ENCODE measurements at regions not wholly inside any gene's neighbourhood (a gene's known extent, or its start where the extent isn't known, plus 50 kb on each side); places are given as distances from the start of the nearest gene placed in this dataset.
"Not testable (repeated sequence)": the region's sequence is repeated elsewhere in the genome, so short reads cannot be mapped to it uniquely, and the experiment has no call there.

DNA sequence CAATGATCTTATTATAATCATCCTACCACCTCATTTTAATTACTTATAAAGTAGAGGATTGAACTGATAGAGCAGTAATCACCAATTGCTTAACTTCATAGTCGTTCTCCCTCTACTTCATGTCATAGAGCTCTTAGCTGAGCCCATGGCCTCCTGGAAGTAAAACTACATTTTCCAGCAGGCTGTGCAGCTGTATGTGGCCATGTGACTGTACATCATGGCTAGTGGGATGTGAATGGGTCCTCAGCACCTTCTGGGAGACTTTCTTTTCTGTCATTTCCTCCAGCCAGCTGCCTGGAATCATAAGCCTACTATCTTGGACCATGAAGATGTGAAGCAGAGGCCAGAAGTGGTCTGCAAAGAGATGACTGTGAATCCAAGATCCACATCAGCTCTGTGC lies 128.7 kb upstream of the SKOR2 start:
- Histone ChIP-seq H3K4me1 (no peaks in the 10 kb centered on the region), H3K4me3 (ENCODE audit: low read depth, low read length) (no peak overlapping the region), H3K9me3 (no peaks in the 10 kb centered on the region), H3K27me3 (no peaks in the 10 kb centered on the region), H3K36me3 (no peaks in the 10 kb centered on the region)
- TF ChIP-seq, protein P1, sequence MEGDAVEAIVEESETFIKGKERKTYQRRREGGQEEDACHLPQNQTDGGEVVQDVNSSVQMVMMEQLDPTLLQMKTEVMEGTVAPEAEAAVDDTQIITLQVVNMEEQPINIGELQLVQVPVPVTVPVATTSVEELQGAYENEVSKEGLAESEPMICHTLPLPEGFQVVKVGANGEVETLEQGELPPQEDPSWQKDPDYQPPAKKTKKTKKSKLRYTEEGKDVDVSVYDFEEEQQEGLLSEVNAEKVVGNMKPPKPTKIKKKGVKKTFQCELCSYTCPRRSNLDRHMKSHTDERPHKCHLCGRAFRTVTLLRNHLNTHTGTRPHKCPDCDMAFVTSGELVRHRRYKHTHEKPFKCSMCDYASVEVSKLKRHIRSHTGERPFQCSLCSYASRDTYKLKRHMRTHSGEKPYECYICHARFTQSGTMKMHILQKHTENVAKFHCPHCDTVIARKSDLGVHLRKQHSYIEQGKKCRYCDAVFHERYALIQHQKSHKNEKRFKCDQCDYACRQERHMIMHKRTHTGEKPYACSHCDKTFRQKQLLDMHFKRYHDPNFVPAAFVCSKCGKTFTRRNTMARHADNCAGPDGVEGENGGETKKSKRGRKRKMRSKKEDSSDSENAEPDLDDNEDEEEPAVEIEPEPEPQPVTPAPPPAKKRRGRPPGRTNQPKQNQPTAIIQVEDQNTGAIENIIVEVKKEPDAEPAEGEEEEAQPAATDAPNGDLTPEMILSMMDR (IDR thresholded peaks at IDR 0.05; ENCODE audit: low read depth, low read length), result no peak
- no peak for DNase-seq

DNA sequence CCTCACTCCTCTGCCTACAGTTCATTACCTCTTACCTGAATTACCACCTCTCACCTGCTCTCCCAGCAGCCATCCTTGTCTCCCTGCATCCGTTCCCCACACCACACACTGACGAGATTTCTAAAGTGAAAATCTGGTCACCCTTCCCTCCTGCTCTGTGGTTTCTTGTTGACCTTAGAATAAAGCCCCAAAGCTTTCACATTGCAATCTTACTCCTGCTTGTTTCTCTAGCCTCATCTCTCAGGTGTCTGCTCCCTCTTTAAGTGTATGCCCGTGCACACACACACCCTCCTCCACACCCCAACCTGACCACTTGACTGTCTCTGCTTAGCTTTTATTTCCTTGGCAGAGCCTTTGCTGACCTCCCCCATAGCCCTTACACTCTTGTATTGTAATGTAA lies 122.0 kb upstream of the SKOR2 start:
- H3K4me1 ChIP-seq, result no peaks in the 10 kb centered on the region
- DNase-seq, result no peak
- H3K9me3 ChIP-seq, result no peaks in the 10 kb centered on the region
- H3K4me3 ChIP-seq (ENCODE audit: low read depth, low read length), result no peak overlapping the region
- TF ChIP-seq, protein P1 (IDR thresholded peaks at IDR 0.05; ENCODE audit: low read depth, low read length), result no peak
- no peaks in the 10 kb centered on the region for H3K27me3 ChIP-seq
- no peaks in the 10 kb centered on the region for H3K36me3 ChIP-seq

DNA sequence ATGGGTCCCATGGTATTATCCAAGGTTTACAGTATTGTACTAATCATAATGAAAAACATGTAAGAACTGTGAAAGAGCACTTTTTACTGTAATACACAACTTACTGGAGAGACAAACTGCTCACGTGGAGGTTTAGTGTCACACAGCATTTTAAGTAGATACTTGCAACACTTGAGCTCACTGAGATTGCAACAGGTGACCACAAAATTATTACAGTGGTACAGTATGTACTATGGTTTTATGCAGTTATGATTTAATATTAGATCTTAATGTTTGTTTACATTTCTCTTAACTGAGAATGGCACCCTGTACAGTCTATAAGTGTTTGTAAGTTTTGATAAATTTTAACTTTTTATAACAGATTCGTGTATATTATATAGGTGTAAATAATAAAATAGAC lies 118.6 kb upstream of the SKOR2 start:
- no peak for DNase-seq
- H3K4me3 ChIP-seq (ENCODE audit: low read depth, low read length), result no peak overlapping the region
- no peaks in the 10 kb centered on the region for H3K36me3 ChIP-seq
- no peaks in the 10 kb centered on the region for H3K9me3 ChIP-seq
- TF ChIP-seq, protein P1 (IDR thresholded peaks at IDR 0.05; ENCODE audit: low read depth, low read length), result no peak
- H3K4me1 ChIP-seq, result no peaks in the 10 kb centered on the region
- no peaks in the 10 kb centered on the region for H3K27me3 ChIP-seq

DNA sequence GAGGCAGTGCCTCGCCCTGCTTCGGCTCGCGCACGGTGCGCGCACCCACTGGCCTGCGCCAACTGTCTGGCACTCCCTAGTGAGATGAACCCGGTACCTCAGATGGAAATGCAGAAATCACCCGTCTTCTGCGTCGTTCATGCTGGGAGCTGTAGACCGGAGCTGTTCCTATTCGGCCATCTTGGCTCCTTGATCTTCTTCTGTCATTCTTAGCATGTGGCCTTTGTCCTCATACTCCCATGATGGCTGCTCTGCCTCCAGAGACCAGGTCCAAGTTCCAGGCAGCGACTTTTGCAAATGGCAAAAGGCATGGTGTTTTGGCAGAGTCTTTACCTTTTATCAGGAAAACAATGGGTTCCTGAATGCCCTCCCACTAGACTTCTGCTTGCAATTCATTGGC lies 102.6 kb upstream of the SKOR2 start:
- H3K27me3 ChIP-seq; H3K9me3 ChIP-seq; DNase-seq; H3K36me3 ChIP-seq; H3K4me1 ChIP-seq; H3K4me3 ChIP-seq (ENCODE audit: low read depth, low read length): not testable (repeated sequence)

DNA sequence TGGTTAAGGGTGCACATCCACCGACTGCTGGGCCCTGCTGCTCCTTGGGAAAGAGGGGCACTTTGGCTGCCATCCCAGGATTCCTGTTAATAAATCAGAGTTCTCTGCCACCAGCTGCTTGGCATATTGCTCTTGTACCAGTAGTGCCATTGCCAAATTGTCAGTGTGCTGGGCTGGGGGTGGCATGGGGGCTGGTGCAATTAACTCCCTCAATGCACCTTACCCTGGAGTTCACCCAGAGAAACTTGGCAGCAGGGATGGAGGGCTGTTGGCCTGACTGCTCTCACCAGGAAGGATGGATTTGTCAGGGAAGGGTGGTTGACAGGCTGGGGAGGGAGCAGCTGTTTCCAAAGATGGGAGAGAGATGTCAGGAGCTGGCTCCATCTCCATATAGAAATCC lies 94.6 kb upstream of the SKOR2 start:
- H3K4me1 ChIP-seq, result no peaks in the 10 kb centered on the region
- DNase-seq, result no peak
- no peaks in the 10 kb centered on the region for H3K36me3 ChIP-seq
- no peaks in the 10 kb centered on the region for H3K27me3 ChIP-seq
- no peak overlapping the region for H3K4me3 ChIP-seq (ENCODE audit: low read depth, low read length)
- TF ChIP-seq, protein P1 (IDR thresholded peaks at IDR 0.05; ENCODE audit: low read depth, low read length), result no peak
- H3K9me3 ChIP-seq, result no peaks in the 10 kb centered on the region

DNA sequence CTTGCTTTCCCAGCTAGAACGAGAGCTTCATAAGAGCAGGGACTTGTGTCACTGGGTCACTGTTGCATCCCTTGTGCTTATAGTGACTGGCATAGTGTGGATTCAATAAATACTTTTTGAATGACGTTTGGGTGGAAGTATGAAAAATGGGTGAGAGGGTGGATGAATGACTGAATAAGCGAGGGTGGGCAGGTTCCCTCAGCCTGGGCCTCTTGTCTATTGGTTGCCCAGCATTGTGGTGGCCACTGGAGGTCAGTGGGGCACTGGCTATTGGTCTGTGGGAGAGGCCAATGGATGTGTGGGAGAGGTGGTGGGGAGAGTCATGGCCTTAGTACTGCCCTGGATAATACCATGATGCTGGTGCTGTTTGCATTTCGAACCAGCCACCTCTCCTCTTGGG lies 93.8 kb upstream of the SKOR2 start:
- DNase-seq, result no peak
- TF ChIP-seq, protein P1 (IDR thresholded peaks at IDR 0.05; ENCODE audit: low read depth, low read length), result no peak

DNA sequence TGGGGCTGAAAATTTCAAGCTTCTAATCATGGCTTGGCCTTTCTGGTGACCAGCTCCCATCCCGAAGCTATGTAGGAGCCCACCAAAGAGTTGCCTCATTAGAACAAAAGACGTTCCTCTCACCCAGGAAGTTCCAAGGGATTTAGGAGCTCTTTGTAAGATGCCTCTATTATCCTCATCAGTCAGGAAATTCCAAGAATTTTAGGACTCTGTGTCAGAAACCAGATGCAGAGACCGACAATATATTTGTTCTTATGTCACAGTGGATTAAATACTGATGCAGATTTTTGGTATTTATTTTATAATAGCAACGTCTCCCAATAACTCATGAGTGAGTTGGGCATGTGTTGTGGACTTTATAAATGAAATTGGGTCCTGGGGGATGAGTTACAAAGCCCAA lies 91.8 kb upstream of the SKOR2 start:
- H3K9me3 ChIP-seq, result no peaks in the 10 kb centered on the region
- no peaks in the 10 kb centered on the region for H3K4me1 ChIP-seq
- no peaks in the 10 kb centered on the region for H3K36me3 ChIP-seq
- no peak for DNase-seq
- TF ChIP-seq, protein P1 (IDR thresholded peaks at IDR 0.05; ENCODE audit: low read depth, low read length), result no peak
- H3K4me3 ChIP-seq (ENCODE audit: low read depth, low read length), result no peak overlapping the region
- H3K27me3 ChIP-seq, result no peaks in the 10 kb centered on the region

More for the DNA sequence above, 93.8 kb upstream of the SKOR2 start:
- no peaks in the 10 kb centered on the region for H3K27me3 ChIP-seq
- no peak overlapping the region for H3K4me3 ChIP-seq (ENCODE audit: low read depth, low read length)
- no peaks in the 10 kb centered on the region for H3K9me3 ChIP-seq
- no peaks in the 10 kb centered on the region for H3K36me3 ChIP-seq
- no peaks in the 10 kb centered on the region for H3K4me1 ChIP-seq
